ENCODE measurements at regions not wholly inside any gene's neighbourhood (a gene's known extent, or its start where the extent isn't known, plus 50 kb on each side); places are given as distances from the start of the nearest gene placed in this dataset.

- no peak for TF ChIP-seq CTCF (IDR thresholded peaks at IDR 0.05)
- no peak overlapping the region for H3K27ac ChIP-seq
- H3K36me3 ChIP-seq = no peaks in the 10 kb centered on the region
- no peaks in the 10 kb centered on the region for H3K4me1 ChIP-seq
- intact Hi-C loops (cut with DNase I) = no loop called here
- H3K9me3 ChIP-seq = no peaks in the 10 kb centered on the region
- no peak overlapping the region for H3K4me3 ChIP-seq
- DNase-seq (no peak), ATAC-seq (no peak)
- no peaks in the 10 kb centered on the region for H3K27me3 ChIP-seq (ENCODE audit: low read depth)
Observed at GRCh38 chr5:158532739-158533138, 567.0 kb downstream of the EBF1 start.

- H3K4me1 ChIP-seq = no peaks in the 10 kb centered on the region
- no peak overlapping the region for H3K4me3 ChIP-seq
- ATAC-seq (no peak), DNase-seq (no peak)
- H3K9me3 ChIP-seq = no peaks in the 10 kb centered on the region
- no peak overlapping the region for H3K27ac ChIP-seq
- TF ChIP-seq CTCF (IDR thresholded peaks at IDR 0.05) = no peak
- H3K36me3 ChIP-seq = no peaks in the 10 kb centered on the region
- H3K27me3 ChIP-seq (ENCODE audit: low read depth) = no peaks in the 10 kb centered on the region
- intact Hi-C loops (cut with DNase I) = no loop called here
Observed at GRCh38 chr5:158531860-158532259, 567.9 kb downstream of the EBF1 start.

GRCh38 chr5:158530115-158530514, 569.6 kb downstream of the EBF1 start:
- Histone ChIP-seq H3K9me3 (no peaks in the 10 kb centered on the region), H3K4me1 (no peaks in the 10 kb centered on the region), H3K27ac (no peak overlapping the region), H3K4me3 (no peak overlapping the region), H3K27me3 (ENCODE audit: low read depth) (no peaks in the 10 kb centered on the region), H3K36me3 (no peaks in the 10 kb centered on the region)
- DNase-seq = no peak
- TF ChIP-seq CTCF (IDR thresholded peaks at IDR 0.05) = no peak
- no peak for ATAC-seq
- intact Hi-C loops (cut with DNase I) = no loop called here

GRCh38 chr5:158529454-158529853, 570.3 kb downstream of the EBF1 start:
- H3K36me3 ChIP-seq = no peaks in the 10 kb centered on the region
- DNase-seq (no peak), ATAC-seq (no peak)
- no peak overlapping the region for H3K4me3 ChIP-seq
- H3K4me1 ChIP-seq = no peaks in the 10 kb centered on the region
- TF ChIP-seq CTCF (IDR thresholded peaks at IDR 0.05) = no peak
- H3K27ac ChIP-seq = no peak overlapping the region
- H3K27me3 ChIP-seq (ENCODE audit: low read depth) = no peaks in the 10 kb centered on the region
- intact Hi-C loops (cut with DNase I) = no loop called here
- no peaks in the 10 kb centered on the region for H3K9me3 ChIP-seq

GRCh38 chr5:158525663-158526062, 574.1 kb downstream of the EBF1 start:
- intact Hi-C loops (cut with DNase I) = no loop called here
- no peaks in the 10 kb centered on the region for H3K27me3 ChIP-seq (ENCODE audit: low read depth)
- no peaks in the 10 kb centered on the region for H3K9me3 ChIP-seq
- H3K27ac ChIP-seq = no peak overlapping the region
- no peak for TF ChIP-seq CTCF (IDR thresholded peaks at IDR 0.05)
- H3K4me1 ChIP-seq = peaks cover 9% of the 10 kb centered on the region
- H3K4me3 ChIP-seq = no peak overlapping the region
- no peak for ATAC-seq
- H3K36me3 ChIP-seq = no peaks in the 10 kb centered on the region
- DNase-seq = no peak

- H3K27ac ChIP-seq = no peak overlapping the region
- H3K4me3 ChIP-seq = no peak overlapping the region
- intact Hi-C loops (cut with DNase I) = no loop called here
- TF ChIP-seq CTCF (IDR thresholded peaks at IDR 0.05) = no peak
- DNase-seq (no peak), ATAC-seq (no peak)
- H3K27me3 ChIP-seq (ENCODE audit: low read depth) = no peaks in the 10 kb centered on the region
- H3K4me1 ChIP-seq = peaks cover 9% of the 10 kb centered on the region
- H3K36me3 ChIP-seq = no peaks in the 10 kb centered on the region
- H3K9me3 ChIP-seq = no peaks in the 10 kb centered on the region
Observed at GRCh38 chr5:158524070-158524469, 575.6 kb downstream of the EBF1 start.
